KG1 (cell line): ENCODE measurements at regions not wholly inside any gene's neighbourhood (a gene's known extent, or its start where the extent isn't known, plus 50 kb on each side); places are given as distances from the start of the nearest gene placed in this dataset.

ENCODE experiments used
- DNase-seq: peaks from one replicate; lab custom pipeline; 2025; lab: John Stamatoyannopoulos, UW

GRCh38 chr13:74200081-74200480 lies 65.9 kb upstream of the KLF12 start:
- DNase-seq = no peak

DNA sequence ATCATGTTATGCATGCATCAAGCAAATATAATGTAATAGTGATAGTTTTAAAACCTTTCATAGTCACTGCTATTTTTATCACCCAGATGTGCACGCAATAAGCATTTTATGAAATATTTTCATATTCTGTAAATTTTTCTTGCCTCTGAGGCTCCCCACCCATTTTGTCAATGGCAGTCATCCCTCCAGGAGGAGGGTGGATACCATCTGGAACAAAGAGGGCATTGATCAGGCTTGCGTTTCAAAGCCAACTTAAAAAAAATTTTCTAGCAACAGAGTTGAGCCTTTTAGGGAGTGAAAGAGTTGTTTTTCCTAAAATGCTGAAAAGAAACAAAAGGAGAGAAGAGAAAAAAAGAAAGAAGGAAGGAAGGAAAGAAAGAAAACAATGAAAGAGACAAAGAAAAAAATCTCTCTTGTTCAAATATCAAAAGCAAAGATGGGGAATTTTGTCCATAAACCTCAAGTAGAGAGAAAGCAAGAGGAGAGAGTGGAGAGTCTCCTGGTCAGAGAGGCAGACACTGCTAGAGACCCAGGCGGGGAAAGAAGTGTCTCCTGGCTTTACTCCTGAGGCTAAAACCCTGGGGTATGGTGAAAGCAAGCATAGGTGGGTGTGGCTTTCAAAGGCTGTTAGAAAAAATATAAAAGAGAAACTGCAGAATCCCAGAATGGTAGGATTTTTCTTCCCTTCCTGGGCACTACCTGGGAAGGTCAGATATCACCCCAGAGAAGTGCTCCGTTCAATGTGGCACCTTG lies 63.6 kb upstream of the KLF12 start:
- no peak for DNase-seq

- DNase-seq = no peak
Observed at GRCh38 chr13:74194846-74195245, 60.6 kb upstream of the KLF12 start.

GRCh38 chr13:74193391-74193790 lies 59.2 kb upstream of the KLF12 start:
- no peak for DNase-seq

- DNase-seq = no peak
Observed at GRCh38 chr13:74191410-74191809, 57.2 kb upstream of the KLF12 start.

DNA sequence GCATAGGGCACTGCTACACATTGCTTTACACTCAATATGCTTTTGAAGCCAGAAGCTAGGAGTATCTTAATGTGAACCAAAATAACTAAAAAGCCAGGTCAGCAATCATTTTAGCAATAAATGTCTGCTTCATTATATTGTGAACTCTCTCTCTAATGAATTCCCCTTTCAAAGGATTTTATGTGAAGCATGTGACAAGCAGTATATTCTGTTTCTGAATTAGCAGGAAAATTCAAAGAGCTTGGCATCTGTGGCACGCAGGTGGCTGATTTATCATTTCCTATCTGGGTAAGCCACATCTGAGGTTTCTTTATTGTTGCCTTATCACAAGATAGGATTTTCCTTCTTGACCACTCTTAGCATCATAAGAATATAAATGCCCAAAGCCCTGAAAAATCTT lies 56.8 kb upstream of the KLF12 start:
- no peak for DNase-seq

DNA sequence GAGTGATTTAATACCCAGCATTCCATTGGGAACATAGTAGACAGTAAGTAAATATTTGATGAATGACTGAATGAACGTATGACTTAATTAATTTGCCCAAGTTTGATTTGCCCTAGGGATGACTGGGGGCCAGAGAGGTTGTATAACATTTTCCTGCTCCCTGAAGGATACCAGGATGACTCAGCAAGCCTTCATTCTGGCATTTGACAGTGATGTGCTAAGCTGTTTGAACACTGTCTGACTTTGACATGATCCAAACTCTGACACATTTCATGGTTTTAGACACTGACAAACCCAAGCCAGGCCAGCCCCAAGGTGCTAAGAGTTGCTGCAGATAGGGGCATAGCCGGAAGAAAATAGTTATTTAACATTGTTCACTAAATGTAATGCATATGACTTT lies 53.4 kb upstream of the KLF12 start:
- DNase-seq = no peak

DNA sequence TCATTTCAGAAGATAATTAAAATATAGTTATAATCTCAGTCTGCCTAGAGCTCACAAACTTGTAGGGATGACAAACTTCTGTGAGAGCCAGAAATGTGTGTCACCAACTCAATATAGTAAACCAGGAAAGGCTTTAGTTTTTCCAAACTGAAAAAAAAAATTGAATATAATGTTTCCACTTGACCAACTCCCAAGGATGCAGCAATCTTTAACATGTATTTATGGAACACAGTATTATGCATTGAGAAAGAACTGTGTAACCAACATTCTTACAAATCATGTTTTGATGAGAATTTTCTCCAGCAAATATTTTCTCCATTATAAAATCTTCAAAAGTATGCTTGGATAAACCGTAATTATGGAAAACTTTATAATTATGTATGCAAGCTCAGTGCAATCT lies 50.1 kb upstream of the KLF12 start:
- DNase-seq = no peak
